Kidney epithelial cell (primary cell): ENCODE measurements at regions not wholly inside any gene's neighbourhood (a gene's known extent, or its start where the extent isn't known, plus 50 kb on each side); places are given as distances from the start of the nearest gene placed in this dataset.
A peak's percentile ranks its signal among the peaks of the same experiment; 100 is the strongest.

ENCODE experiments used
- DNase-seq: peaks from one replicate; pipeline ENCODE4 v3.0.0-alpha.2; 2010; ENCODE audit warnings: low read depth
- H3K27me3 ChIP-seq: 2 replicates; pipeline ENCODE4 v1.6.0; 2011; ENCODE audit warnings: low read length; ENCODE audit not compliant: control insufficient read depth, insufficient read depth
- H3K36me3 ChIP-seq: 2 replicates; pipeline ENCODE4 v1.5.1; 2011; ENCODE audit warnings: low read length; ENCODE audit not compliant: control insufficient read depth, insufficient read depth
- H3K4me3 ChIP-seq: 2 replicates; pipeline ENCODE4 v1.5.1; 2011; ENCODE audit warnings: low read depth, mild to moderate bottlenecking, control low read depth, low read length
- TF ChIP-seq, protein P1 (sequence below): IDR thresholded peaks from 2 replicates; pipeline ENCODE4 v1.5.1; 2011; ENCODE audit warnings: mild to moderate bottlenecking, moderate library complexity, low read length, control low read depth, inconsistent platforms; ENCODE audit not compliant: insufficient read depth, poor library complexity, severe bottlenecking

DNA sequence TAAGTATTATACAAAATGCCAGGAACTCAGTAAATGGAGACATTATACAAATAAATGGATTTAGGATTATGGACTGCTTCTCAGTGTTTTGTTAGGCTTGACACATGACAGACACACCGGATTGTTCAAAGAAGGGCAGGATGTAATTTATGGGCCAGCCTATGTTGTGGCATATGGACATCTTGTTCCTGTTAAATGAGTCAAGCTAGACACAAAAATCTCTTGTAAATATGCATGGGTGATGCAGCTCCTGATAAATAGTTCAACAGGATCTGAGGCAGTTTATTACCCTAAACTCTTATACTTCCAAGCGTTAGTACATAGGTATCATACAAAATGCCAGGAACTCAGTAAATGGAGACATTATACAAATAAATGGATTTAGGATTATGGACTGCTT lies 502.3 kb downstream of the TBC1D4 start:
- H3K27me3 ChIP-seq = no peaks in the 10 kb centered on the region
- DNase-seq = no peak
- no peak overlapping the region for H3K4me3 ChIP-seq
- TF ChIP-seq, protein P1, sequence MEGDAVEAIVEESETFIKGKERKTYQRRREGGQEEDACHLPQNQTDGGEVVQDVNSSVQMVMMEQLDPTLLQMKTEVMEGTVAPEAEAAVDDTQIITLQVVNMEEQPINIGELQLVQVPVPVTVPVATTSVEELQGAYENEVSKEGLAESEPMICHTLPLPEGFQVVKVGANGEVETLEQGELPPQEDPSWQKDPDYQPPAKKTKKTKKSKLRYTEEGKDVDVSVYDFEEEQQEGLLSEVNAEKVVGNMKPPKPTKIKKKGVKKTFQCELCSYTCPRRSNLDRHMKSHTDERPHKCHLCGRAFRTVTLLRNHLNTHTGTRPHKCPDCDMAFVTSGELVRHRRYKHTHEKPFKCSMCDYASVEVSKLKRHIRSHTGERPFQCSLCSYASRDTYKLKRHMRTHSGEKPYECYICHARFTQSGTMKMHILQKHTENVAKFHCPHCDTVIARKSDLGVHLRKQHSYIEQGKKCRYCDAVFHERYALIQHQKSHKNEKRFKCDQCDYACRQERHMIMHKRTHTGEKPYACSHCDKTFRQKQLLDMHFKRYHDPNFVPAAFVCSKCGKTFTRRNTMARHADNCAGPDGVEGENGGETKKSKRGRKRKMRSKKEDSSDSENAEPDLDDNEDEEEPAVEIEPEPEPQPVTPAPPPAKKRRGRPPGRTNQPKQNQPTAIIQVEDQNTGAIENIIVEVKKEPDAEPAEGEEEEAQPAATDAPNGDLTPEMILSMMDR = no peak
- H3K36me3 ChIP-seq = no peaks in the 10 kb centered on the region

DNA sequence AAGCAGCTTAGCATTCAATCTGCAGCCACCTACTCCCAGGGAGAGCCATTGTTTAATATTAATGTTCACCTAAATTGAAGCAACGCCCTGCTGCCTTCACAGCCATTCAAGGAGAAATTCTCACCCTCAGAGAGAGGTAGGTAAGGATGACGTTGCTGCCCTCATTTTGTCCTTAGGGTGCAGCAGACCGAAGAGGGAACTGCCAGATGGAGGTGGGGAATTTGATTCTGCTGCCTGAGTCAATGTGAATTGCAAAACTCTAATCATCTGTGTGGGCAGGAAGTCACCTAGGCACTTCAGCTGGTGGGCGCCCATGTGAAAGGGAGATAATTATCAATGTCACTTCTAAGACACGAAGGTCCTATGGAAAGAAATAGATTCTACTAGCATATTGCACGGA lies 503.4 kb downstream of the TBC1D4 start:
- DNase-seq = peak; percentile 86
- TF ChIP-seq, protein P1 = no peak
- Histone ChIP-seq H3K36me3 (no peaks in the 10 kb centered on the region), H3K4me3 (no peak overlapping the region), H3K27me3 (no peaks in the 10 kb centered on the region)

DNA sequence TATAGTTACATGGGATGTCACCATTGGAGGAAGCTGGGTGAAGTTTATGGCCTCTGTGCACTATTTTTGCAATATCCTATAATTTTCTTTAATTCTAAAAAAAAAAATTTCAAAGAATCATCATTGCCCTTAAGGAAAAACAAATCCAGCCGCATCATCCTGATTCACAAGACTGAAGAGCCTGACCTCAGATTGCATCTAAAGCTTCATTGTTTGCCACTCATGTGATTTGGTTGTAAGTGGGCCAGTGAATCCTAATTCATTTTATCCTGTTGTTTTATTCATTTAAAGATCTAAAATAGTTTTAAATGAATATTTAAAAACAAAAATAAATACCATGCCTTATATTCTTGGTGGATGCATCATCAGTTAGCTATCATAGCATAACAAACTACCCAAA lies 504.5 kb downstream of the TBC1D4 start:
- Histone ChIP-seq H3K36me3 (no peaks in the 10 kb centered on the region), H3K4me3 (no peak overlapping the region), H3K27me3 (no peaks in the 10 kb centered on the region)
- no peak for DNase-seq
- TF ChIP-seq, protein P1 = no peak

DNA sequence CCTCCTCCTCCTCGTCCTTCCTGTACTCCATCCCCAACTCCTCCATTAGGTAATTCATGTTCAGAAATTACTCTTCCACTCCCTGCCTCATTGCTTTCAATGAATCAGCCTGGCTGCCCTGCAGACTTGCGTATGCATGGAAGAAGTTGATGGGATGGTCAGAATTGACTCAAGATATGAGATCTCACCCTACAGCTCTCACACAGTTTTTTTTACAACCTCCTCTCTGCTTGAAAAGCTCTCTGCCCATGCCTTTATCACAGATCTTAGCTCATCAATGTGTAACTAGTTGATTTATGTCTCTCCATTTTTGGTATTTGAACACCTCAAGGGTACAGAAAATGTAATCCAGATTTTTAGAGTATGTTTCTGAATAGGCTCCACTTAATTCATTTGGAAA lies 506.9 kb downstream of the TBC1D4 start:
- Histone ChIP-seq H3K4me3 (no peak overlapping the region), H3K36me3 (no peaks in the 10 kb centered on the region), H3K27me3 (no peaks in the 10 kb centered on the region)
- DNase-seq = no peak
- TF ChIP-seq, protein P1 = no peak

DNA sequence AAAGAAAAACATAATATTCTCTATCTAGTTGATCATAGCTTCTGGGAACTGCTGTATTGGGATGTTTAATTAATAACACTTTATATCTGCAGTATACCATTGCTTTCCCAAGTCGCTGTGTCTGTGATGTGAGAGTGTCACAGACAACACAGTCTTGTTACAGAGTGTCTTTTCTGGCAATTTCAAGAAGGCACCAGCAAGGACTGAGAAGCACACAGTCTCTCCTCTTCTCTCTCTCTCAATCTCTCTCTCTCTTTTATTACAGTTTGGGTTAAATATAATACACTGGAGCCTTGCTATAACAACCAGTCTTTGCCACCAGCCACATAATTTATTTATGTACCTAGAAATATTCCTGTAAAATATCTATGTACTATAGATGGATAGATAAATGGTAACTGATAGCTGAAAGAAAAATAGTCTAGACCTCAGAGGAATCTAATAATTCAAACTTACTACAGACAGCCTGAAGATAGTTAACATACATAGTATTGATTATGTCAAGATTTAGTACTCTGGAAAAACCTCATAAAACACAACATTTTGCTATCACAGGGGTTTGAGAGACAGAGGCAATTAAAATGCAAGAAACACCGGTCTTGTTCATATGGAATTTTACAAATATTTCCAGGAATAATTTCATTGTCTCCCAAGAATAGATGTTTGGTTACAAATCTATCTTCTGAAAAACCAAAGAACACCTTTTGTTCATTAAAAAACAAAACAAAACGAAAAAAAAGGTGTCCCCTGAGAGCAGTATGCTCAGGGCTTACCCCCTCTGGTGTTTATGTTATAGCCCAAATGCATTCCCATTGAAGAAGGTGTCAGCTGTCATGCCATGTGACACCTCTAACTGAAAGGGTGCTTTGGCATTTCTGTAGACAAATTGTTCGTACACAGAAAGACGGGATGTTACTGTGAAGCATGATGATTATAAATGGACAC lies 507.8 kb downstream of the TBC1D4 start:
- Histone ChIP-seq H3K27me3 (no peaks in the 10 kb centered on the region), H3K36me3 (no peaks in the 10 kb centered on the region), H3K4me3 (no peak overlapping the region)
- TF ChIP-seq, protein P1 = no peak
- no peak for DNase-seq
